ENCODE measurements at regions not wholly inside any gene's neighbourhood (a gene's known extent, or its start where the extent isn't known, plus 50 kb on each side); places are given as distances from the start of the nearest gene placed in this dataset.
"Not testable (repeated sequence)": the region's sequence is repeated elsewhere in the genome, so short reads cannot be mapped to it uniquely, and the experiment has no call there.

DNA sequence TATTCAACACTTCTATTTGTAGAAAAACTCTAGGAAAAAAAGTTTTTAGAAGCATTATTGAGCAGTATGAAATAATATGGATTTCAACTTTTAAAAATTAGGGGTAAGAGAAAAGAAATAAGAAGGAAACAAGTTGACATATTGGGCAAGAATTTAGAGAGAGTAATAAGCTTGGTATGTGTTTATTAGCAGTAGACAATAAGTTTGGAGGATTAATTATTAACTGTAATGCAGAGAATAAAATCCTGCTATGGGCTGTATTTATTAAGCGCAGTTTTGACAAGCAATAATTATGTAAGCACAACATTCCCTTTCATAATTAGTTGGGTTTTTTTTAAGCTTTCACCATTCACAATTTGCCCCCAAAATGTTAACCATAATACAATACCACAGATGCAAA, 162.7 kb upstream of the SLC7A11 start:
- Mint-ChIP-seq H3K4me3 (no peak overlapping the region), H3K27me3 (no peaks in the 10 kb centered on the region), H3K9me3 (ENCODE audit: low read depth) (no peaks in the 10 kb centered on the region), H3K36me3 (no peaks in the 10 kb centered on the region), H3K4me1 (no peaks in the 10 kb centered on the region), H3K27ac (no peak overlapping the region)
- ATAC-seq: no peak
- CTCF ChIA-PET: no interaction called here
- no peak for DNase-seq

DNA sequence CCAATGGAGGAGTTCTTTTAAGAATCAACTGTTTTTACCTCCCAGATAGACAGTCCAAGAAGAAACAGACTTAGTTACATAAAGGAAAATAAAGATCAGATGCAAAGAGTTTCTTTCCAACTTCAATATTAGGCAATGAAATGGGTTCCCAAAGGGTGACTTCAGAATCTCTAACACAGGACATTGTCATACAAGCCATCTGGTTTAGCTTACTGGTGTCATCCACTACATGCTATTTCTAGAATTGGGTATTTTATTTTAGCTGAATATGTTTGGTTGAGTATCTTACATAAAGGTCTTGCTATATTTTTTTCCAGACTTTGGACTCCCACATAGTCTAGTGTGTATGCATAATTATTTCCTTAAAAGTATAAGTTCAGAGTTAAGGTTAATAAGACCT, 162.1 kb upstream of the SLC7A11 start:
- Mint-ChIP-seq H3K36me3 (no peaks in the 10 kb centered on the region), H3K27ac (no peak overlapping the region), H3K27me3 (no peaks in the 10 kb centered on the region), H3K4me1 (no peaks in the 10 kb centered on the region), H3K4me3 (no peak overlapping the region), H3K9me3 (ENCODE audit: low read depth) (no peaks in the 10 kb centered on the region)
- DNase-seq (no peak), ATAC-seq (no peak)
- CTCF ChIA-PET: no interaction called here

DNA sequence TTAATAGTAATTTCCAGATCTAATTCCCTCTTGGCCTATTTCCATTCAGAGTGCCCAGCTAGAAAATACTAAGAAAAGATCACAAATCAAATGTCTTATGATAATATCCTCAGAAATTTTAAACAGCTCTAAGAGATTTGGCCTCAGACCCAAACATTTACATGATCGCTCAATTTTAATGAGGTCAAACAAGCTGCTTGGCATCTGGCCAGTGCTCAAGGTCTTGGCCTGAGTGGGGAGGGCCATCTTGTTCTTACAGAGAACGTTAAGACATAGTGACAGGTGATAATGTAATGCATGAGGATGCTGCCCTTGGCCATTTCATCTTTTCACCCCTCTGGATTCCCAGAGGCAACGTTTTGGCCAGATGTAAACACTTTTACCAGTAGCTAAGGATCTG, 159.2 kb upstream of the SLC7A11 start:
- Mint-ChIP-seq H3K27me3 (no peaks in the 10 kb centered on the region), H3K36me3 (no peaks in the 10 kb centered on the region), H3K27ac (no peak overlapping the region), H3K9me3 (ENCODE audit: low read depth) (no peaks in the 10 kb centered on the region), H3K4me1 (no peaks in the 10 kb centered on the region), H3K4me3 (no peak overlapping the region)
- ATAC-seq: no peak
- DNase-seq: no peak
- CTCF ChIA-PET: no interaction called here

DNA sequence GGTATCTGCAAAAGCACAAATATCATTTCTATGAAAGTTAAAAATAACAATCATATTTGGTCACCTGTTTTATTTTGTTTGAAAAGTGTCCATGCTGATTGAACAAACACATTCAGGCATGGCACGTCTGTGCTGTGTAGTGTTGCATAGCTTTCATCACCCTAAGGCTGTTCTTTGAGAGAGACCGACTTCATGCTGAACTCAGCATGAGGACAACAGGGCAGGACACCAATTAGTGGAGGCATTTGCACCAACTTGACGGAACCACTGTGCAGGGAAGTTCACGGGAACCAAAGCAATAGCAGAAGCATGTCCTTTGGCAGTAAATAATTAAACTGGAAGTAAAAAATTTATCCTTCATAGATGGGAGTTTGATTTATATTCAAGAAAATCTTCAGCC, 158.4 kb upstream of the SLC7A11 start:
- Mint-ChIP-seq H3K4me1 (no peaks in the 10 kb centered on the region), H3K27ac (no peak overlapping the region), H3K9me3 (ENCODE audit: low read depth) (no peaks in the 10 kb centered on the region), H3K27me3 (no peaks in the 10 kb centered on the region), H3K4me3 (no peak overlapping the region), H3K36me3 (no peaks in the 10 kb centered on the region)
- CTCF ChIA-PET: no interaction called here
- DNase-seq: no peak
- ATAC-seq: no peak

DNA sequence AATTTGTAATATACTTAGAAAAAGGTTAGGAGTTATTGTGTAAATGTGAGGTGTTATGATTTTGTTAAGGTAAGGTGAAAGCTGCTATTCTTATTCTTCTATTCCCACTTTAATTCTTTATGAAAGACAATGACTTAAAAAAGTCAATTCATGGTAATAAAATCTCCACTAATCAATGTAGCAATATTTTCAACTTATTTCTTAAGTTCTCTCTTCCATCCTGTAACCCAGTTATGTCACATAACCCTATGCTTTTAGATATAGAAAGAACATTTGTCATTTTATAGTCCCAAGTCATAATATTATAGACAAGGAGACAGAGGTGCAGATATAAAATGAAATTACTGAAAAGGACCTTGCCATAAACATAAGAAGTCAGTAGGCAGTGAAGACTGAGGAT, 157.9 kb upstream of the SLC7A11 start:
- H3K27me3 Mint-ChIP-seq: no peaks in the 10 kb centered on the region
- H3K4me1 Mint-ChIP-seq: no peaks in the 10 kb centered on the region
- DNase-seq (no peak), ATAC-seq (no peak)
- H3K4me3 Mint-ChIP-seq: no peak overlapping the region
- H3K27ac Mint-ChIP-seq: no peak overlapping the region
- H3K36me3 Mint-ChIP-seq: no peaks in the 10 kb centered on the region
- no peaks in the 10 kb centered on the region for H3K9me3 Mint-ChIP-seq (ENCODE audit: low read depth)
- CTCF ChIA-PET: no interaction called here

DNA sequence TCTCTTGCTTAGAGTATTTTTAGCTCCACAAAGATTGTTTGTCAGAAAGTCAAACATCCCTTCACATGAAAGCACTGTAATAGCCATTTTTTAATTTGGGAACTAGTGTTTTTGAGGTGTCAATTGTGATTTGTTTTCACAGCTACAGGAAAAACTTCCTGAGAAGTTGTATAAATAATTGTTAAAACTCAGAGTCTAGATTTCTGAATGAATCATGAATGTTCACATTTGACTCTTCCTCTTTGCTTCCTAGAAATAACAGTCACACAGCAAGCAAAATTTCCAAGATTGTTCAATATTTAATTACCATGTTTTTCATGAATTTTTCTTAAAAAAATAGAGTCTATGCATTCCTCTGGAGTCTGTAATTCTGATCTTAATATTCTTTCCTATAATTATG, 156.9 kb upstream of the SLC7A11 start:
- ATAC-seq: no peak
- no peak for DNase-seq
- no peaks in the 10 kb centered on the region for H3K36me3 Mint-ChIP-seq
- no peaks in the 10 kb centered on the region for H3K9me3 Mint-ChIP-seq (ENCODE audit: low read depth)
- H3K27ac Mint-ChIP-seq: no peak overlapping the region
- CTCF ChIA-PET: no interaction called here
- no peaks in the 10 kb centered on the region for H3K4me1 Mint-ChIP-seq
- H3K4me3 Mint-ChIP-seq: no peak overlapping the region
- H3K27me3 Mint-ChIP-seq: no peaks in the 10 kb centered on the region

DNA sequence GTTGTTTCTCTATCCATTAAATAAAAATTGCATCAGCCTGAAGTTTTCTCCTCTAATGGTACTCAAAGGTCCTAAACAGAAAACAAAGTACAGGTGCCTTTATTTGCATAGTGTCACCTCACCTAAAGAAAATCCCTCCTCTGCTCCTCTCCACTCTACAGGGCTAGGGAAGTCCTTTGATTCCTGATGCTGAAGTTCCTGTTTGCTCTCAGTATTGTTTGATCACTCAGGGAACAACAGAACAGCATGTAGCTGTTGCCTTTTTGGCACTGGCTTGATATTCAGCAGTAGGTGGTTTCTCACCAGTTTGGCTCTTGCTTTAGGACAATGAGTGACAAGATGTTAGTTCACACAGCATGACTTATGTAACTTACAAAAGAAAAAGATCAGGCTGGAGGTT, 156.2 kb upstream of the SLC7A11 start:
- Mint-ChIP-seq H3K27ac (no peak overlapping the region), H3K36me3 (no peaks in the 10 kb centered on the region), H3K4me3 (no peak overlapping the region), H3K4me1 (no peaks in the 10 kb centered on the region), H3K9me3 (ENCODE audit: low read depth) (no peaks in the 10 kb centered on the region), H3K27me3 (no peaks in the 10 kb centered on the region)
- DNase-seq (no peak), ATAC-seq (no peak)
- CTCF ChIA-PET: no interaction called here

DNA sequence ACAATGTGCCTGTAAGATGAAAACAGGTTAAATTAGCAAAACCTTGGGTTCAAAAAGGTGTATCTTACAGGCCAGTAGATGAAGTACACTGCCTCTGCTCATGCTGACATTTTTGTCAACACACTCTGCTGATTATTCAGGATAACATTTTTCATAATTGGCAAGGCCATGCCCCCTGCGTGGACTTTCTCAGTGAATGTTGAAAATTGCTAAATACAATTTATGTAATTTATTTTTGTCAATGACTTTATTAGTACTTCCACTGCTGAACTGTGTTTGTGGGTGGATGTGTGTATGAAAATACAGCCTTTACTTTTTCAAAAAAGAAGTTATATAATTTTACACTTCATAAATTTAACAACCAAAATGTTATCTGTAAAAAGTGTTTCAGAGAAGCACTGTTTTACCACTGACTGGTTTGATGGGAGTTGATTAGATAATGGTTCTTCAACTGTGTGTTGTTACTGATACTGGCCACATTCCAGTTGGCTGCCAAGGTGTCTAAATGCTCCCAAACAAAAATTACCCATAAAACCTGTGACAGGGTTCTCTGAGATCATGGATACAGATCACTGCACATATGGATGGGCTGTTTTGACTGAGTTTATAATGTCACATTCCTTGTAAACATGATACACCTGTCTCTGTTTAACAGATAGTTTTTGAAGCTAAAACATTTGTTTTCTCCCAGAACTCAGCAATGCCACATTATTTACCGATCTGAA, 151.9 kb upstream of the SLC7A11 start:
- Mint-ChIP-seq H3K9me3 (ENCODE audit: low read depth) (no peaks in the 10 kb centered on the region), H3K27ac (no peak overlapping the region)

DNA sequence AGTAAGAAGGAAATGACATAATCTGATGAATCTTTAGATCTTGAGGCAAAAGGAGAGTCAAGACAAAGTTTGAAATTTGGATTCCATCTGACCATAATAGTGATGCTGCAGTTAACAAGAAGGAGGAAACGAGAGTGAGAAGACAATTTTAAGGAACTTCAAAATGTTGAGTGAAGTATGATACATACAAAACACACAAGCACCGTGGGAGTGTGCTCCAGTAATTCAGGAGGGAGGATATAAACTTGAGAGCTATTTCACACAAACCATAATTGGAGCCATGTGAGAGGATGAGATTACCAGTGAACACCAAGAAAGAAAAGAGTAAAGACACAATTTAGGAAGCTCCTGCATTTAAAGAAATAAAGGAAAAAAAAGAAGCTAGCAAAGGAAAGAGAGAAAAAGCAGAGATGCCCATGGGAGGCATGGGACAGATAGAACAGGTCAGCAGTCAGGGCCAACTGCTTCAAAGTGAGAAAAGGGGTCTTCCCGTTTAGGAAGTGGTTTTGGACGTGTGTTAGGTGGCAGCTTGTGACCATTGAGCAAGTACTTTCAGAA, 150.7 kb upstream of the SLC7A11 start:
- H3K9me3 Mint-ChIP-seq (ENCODE audit: low read depth): no peaks in the 10 kb centered on the region
- no peaks in the 10 kb centered on the region for H3K4me1 Mint-ChIP-seq
- no peak overlapping the region for H3K4me3 Mint-ChIP-seq
- H3K27me3 Mint-ChIP-seq: no peaks in the 10 kb centered on the region
- H3K36me3 Mint-ChIP-seq: no peaks in the 10 kb centered on the region
- no peak for DNase-seq
- CTCF ChIA-PET: no interaction called here
- no peak for ATAC-seq
- no peak overlapping the region for H3K27ac Mint-ChIP-seq

More for the DNA sequence above, 151.9 kb upstream of the SLC7A11 start:
- ATAC-seq: no peak
- CTCF ChIA-PET: no interaction called here
- H3K4me1 Mint-ChIP-seq: no peaks in the 10 kb centered on the region
- H3K4me3 Mint-ChIP-seq: no peak overlapping the region
- no peak for DNase-seq
- H3K27me3 Mint-ChIP-seq: no peaks in the 10 kb centered on the region
- no peaks in the 10 kb centered on the region for H3K36me3 Mint-ChIP-seq

DNA sequence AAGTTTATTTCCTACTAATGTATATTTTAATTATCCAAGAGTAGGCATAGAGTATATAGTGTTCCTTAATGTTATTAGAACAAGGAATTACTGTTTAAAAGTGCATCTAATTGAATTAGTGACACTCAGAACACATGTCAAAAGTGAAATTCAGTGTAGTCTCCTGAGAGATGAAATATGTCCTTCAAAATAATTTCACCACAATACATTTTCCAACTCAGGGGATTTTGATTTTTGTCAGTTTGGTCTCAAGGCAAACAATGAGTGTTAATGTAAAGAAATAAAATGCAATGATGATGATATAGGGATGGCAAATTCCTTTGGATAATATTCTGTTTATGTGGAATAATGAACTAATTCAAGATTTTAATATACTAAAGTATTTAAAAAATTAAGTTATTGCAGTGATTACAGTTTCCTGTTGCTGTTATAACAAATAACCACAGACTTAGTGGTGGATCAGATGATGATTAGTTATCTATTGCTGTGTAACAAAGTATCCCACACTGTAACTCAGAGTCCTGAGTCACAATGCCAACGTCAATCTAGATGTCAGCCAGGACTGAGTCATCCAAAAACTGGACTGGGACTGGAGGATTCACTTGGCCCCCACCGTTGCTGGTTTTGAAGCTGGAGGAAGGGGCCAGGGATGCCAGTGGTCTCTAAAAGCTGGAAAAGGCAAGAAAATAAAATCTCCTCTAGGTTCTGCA, 148.0 kb upstream of the SLC7A11 start:
- no peaks in the 10 kb centered on the region for H3K9me3 Mint-ChIP-seq (ENCODE audit: low read depth)
- no peak overlapping the region for H3K27ac Mint-ChIP-seq
- CTCF ChIA-PET: no interaction called here
- ATAC-seq (no peak), DNase-seq (no peak)
- H3K36me3 Mint-ChIP-seq: no peaks in the 10 kb centered on the region
- H3K4me3 Mint-ChIP-seq: no peak overlapping the region
- no peaks in the 10 kb centered on the region for H3K4me1 Mint-ChIP-seq
- H3K27me3 Mint-ChIP-seq: no peaks in the 10 kb centered on the region

DNA sequence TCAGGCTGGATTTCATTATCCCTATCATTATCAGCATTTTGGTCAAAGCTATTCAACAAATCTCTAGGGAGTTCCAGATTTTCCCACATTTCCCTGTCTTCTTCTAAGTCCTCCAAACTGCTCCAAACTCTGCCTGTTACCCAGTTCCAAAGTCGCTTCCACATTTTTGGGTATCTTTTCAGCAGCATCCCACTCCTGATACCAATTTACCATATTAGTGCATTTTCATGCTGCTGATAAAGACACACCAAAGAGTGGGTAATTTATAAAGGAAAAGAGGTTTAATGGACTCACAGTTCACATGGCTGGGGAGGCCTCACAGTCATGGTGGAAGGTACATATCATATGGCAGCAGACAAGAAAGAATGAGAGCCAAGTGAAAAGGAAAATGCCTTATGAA, 132.8 kb upstream of the SLC7A11 start:
- CTCF ChIA-PET: no interaction called here
- no peak overlapping the region for H3K27ac Mint-ChIP-seq
- DNase-seq (no peak), ATAC-seq (no peak)
- no peaks in the 10 kb centered on the region for H3K9me3 Mint-ChIP-seq (ENCODE audit: low read depth)
- H3K36me3 Mint-ChIP-seq: no peaks in the 10 kb centered on the region
- H3K4me1 Mint-ChIP-seq: no peaks in the 10 kb centered on the region
- H3K4me3 Mint-ChIP-seq: no peak overlapping the region
- H3K27me3 Mint-ChIP-seq: no peaks in the 10 kb centered on the region

DNA sequence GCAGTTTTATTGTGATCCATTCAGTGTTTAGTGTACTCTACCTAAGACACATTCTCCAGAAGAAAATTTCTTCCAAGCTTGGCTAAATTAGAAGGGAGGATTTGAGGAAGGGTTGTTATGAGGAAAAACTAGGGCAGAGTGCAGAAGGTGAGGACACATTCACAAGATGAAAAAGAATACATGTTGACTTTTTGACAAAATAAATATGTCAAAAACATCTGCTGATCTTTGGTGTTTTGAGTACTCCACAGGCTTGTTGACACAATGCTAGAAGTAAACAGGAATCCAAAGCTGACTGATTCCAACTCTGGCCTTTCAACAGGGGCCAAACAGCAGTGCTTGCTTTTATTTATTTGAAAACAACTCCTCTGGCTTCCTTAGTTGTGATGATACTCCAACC, 125.8 kb upstream of the SLC7A11 start:
- Mint-ChIP-seq H3K4me3 (no peak overlapping the region), H3K4me1 (no peaks in the 10 kb centered on the region), H3K36me3 (no peaks in the 10 kb centered on the region), H3K27me3 (no peaks in the 10 kb centered on the region), H3K27ac (no peak overlapping the region), H3K9me3 (ENCODE audit: low read depth) (no peaks in the 10 kb centered on the region)
- no peak for ATAC-seq
- DNase-seq: no peak
- CTCF ChIA-PET: no interaction called here

DNA sequence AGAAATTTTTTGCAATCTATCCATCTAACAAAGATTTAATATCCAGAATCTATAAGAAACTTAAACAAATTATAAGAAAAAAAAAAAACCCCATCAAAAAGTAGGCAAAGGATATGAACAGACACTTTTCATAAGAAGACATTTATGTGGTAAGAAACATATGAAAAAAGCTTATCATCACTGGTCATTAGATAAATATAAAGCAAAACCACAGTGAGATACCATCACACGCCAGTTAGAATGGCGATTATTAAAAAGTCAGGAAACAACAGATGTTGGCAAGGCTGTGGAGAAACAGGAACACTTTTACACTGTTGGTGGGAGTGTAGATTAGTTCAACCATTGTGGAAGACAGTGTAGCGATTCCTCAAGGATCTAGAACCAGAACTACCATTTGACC, 110.3 kb upstream of the SLC7A11 start:
- H3K27ac Mint-ChIP-seq; ATAC-seq; DNase-seq; H3K36me3 Mint-ChIP-seq; CTCF ChIA-PET; H3K4me3 Mint-ChIP-seq; H3K9me3 Mint-ChIP-seq (ENCODE audit: low read depth); H3K4me1 Mint-ChIP-seq; H3K27me3 Mint-ChIP-seq: not testable (repeated sequence)

DNA sequence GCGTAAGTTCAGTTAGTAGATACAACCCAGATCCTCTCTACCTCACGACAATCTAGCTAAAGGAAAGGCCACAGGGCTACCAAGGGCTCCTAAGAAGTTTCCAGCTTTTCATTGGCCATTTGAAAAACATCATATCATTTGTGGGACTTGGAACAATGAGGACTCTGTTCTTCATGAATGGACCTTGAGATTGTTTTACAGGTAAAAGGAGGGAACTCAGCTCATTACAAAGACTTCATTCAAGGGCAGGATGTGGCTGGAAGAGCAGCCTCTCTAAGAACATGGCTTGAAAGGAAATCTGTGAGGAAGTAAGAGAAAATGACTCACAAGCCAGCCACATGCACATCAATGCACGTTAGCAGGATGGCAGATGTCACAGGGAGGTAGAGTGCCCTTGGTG, 105.9 kb upstream of the SLC7A11 start:
- CTCF ChIA-PET: no interaction called here
- ATAC-seq (no peak), DNase-seq (no peak)
- peaks cover 2% of the 10 kb centered on the region for H3K9me3 Mint-ChIP-seq (ENCODE audit: low read depth)
- H3K27me3 Mint-ChIP-seq: no peaks in the 10 kb centered on the region
- no peaks in the 10 kb centered on the region for H3K36me3 Mint-ChIP-seq
- no peak overlapping the region for H3K27ac Mint-ChIP-seq
- no peak overlapping the region for H3K4me3 Mint-ChIP-seq
- H3K4me1 Mint-ChIP-seq: peaks cover 9% of the 10 kb centered on the region
